GM23338 (cell line): ENCODE measurements at regions not wholly inside any gene's neighbourhood (a gene's known extent, or its start where the extent isn't known, plus 50 kb on each side); places are given as distances from the start of the nearest gene placed in this dataset.

Source experiments
- ATAC-seq: fragments of 200-7000 bp; cut with Tn5 transposase; 3 replicates; pipeline ENCODE4 v1.9.1; 2020
- DNase-seq: peaks from one replicate; pipeline ENCODE4 v3.0.0-alpha.2; 2015; ENCODE audit warnings: low spot score
- H2AFZ ChIP-seq: fragments of 200-600 bp; sonication (generic); 2 replicates; pipeline ENCODE4 v1.8.0; 2016; ENCODE audit warnings: antibody characterized with exemption, mild to moderate bottlenecking, moderate library complexity
- H3F3A ChIP-seq: fragments of 200-600 bp; sonication (generic); replicated peaks from 2 replicates; pipeline ENCODE4 v1.8.0; 2017; ENCODE audit warnings: antibody characterized with exemption, mixed run types, low read depth
- H3K27ac ChIP-seq: fragments of 200-600 bp; sonication (generic); 2 replicates; pipeline ENCODE4 v1.6.1; 2016; ENCODE audit warnings: low read depth
- H3K27me3 ChIP-seq: fragments of 200-600 bp; sonication (generic); 2 replicates; pipeline ENCODE4 v1.8.0; 2016; ENCODE audit warnings: mild to moderate bottlenecking, mixed run types, moderate library complexity; ENCODE audit not compliant: insufficient read depth
- H3K36me3 ChIP-seq: fragments of 200-600 bp; sonication (generic); 2 replicates; pipeline ENCODE4 v1.8.0; 2016; ENCODE audit warnings: mild to moderate bottlenecking; ENCODE audit not compliant: insufficient read depth
- H3K4me1 ChIP-seq: fragments of 200-600 bp; sonication (generic); 2 replicates; pipeline ENCODE4 v1.8.0; 2016; ENCODE audit warnings: mild to moderate bottlenecking, moderate library complexity; ENCODE audit not compliant: insufficient read depth
- H3K4me2 ChIP-seq: fragments of 200-600 bp; sonication (generic); 2 replicates; pipeline ENCODE4 v1.7.1; 2017; ENCODE audit warnings: mixed run types
- H3K4me3 ChIP-seq: fragments of 200-600 bp; sonication (generic); 2 replicates; pipeline ENCODE4 v1.6.1; 2016; ENCODE audit warnings: mixed run types
- H3K79me2 ChIP-seq: fragments of 200-600 bp; sonication (generic); replicated peaks from 2 replicates; pipeline ENCODE4 v1.8.0; 2017; ENCODE audit warnings: mild to moderate bottlenecking; ENCODE audit not compliant: insufficient read depth
- H3K9me2 ChIP-seq: fragments of 200-600 bp; sonication (generic); 2 replicates; pipeline ENCODE4 v1.8.0; 2017; ENCODE audit not compliant: insufficient read depth
- H4K20me1 ChIP-seq: fragments of 200-600 bp; sonication (generic); replicated peaks from 2 replicates; pipeline ENCODE4 v1.8.0; 2017; ENCODE audit warnings: mild to moderate bottlenecking; ENCODE audit not compliant: insufficient read depth
- H3K27ac Mint-ChIP-seq: 2 replicates; pipeline ENCODE4 v1.8.0; 2020; ENCODE audit warnings: inconsistent platforms, mild to moderate bottlenecking, moderate library complexity, mixed read lengths
- H3K27me3 Mint-ChIP-seq: 3 replicates; pipeline ENCODE4 v1.8.0; 2022; ENCODE audit warnings: low read depth, mild to moderate bottlenecking, moderate library complexity, mixed read lengths, inconsistent platforms; ENCODE audit not compliant: insufficient read depth, poor library complexity
- H3K36me3 Mint-ChIP-seq: 3 replicates; pipeline ENCODE4 v1.8.0; 2021; ENCODE audit warnings: low read depth, mild to moderate bottlenecking, inconsistent platforms, moderate library complexity, mixed read lengths
- H3K4me1 Mint-ChIP-seq: 3 replicates; pipeline ENCODE4 v1.8.0; 2020; ENCODE audit warnings: mild to moderate bottlenecking, inconsistent platforms, mixed read lengths
- H3K4me3 Mint-ChIP-seq: 3 replicates; pipeline ENCODE4 v1.8.0; 2021; ENCODE audit warnings: moderate library complexity, mild to moderate bottlenecking, inconsistent platforms, mixed read lengths
- H3K9me3 Mint-ChIP-seq: 3 replicates; pipeline ENCODE4 v1.8.0; 2020; ENCODE audit warnings: moderate library complexity, mild to moderate bottlenecking, inconsistent platforms, mixed read lengths
- CREB1 ChIP-seq: fragments of 250-450 bp; sonication (Bioruptor Pico); IDR thresholded peaks from 2 replicates; pipeline ENCODE4 v1.5.0; 2020; ENCODE audit warnings: low read depth, mild to moderate bottlenecking, moderate library complexity
- CTCF ChIP-seq, 2 experiments: fragments of 200-600 bp in 1 of 2; sonication (generic) in 1 of 2; conservative IDR thresholded peaks; 2 replicates each; pipeline versions ENCODE4 v1.5.1 to v1.6.1; 2016 to 2017; ENCODE audit warnings: antibody characterized with exemption in 2 of 2, low read depth in 2 of 2, mild to moderate bottlenecking in 2 of 2, moderate library complexity in 1 of 2
- ETS1 ChIP-seq: IDR thresholded peaks from 2 replicates; pipeline ENCODE4 v1.6.1; 2016; ENCODE audit warnings: antibody characterized with exemption
- EZH2 ChIP-seq: fragments of 200-600 bp; sonication (generic); IDR thresholded peaks from one replicate; pipeline ENCODE4 v1.8.0; 2017; ENCODE audit warnings: antibody characterized with exemption, mild to moderate bottlenecking, low read depth; ENCODE audit not compliant: unreplicated experiment
- EZH2phosphoT487 ChIP-seq: fragments of 200-600 bp; sonication (generic); IDR thresholded peaks from one replicate; pipeline ENCODE4 v1.8.1; 2018; ENCODE audit warnings: antibody characterized with exemption; ENCODE audit not compliant: unreplicated experiment
- JUNB ChIP-seq: IDR thresholded peaks from one replicate; pipeline ENCODE4 v1.6.1; 2016; ENCODE audit warnings: antibody characterized with exemption; ENCODE audit not compliant: unreplicated experiment
- NANOG ChIP-seq: IDR thresholded peaks from 2 replicates; pipeline ENCODE4 v1.6.1; 2016; ENCODE audit warnings: antibody characterized with exemption, borderline replicate concordance
- POLR2AphosphoS5 ChIP-seq: IDR thresholded peaks from 2 replicates; pipeline ENCODE4 v1.6.1; 2016; ENCODE audit warnings: antibody characterized with exemption, low read depth
- REST ChIP-seq: IDR thresholded peaks from one replicate; pipeline ENCODE4 v1.6.1; 2018; ENCODE audit warnings: antibody characterized with exemption; ENCODE audit not compliant: unreplicated experiment
- STAT1 ChIP-seq: IDR thresholded peaks from one replicate; pipeline ENCODE4 v1.6.1; 2016; ENCODE audit warnings: antibody characterized with exemption; ENCODE audit not compliant: unreplicated experiment
- ZNF331 ChIP-seq: fragments of 250-450 bp; sonication (Bioruptor Pico); IDR thresholded peaks from 2 replicates; pipeline ENCODE4 v1.5.0; 2020; ENCODE audit warnings: low read depth, mild to moderate bottlenecking, moderate library complexity

GRCh38 chr4:124066595-124066994, 645.9 kb downstream of the ANKRD50 start:
- Histone ChIP-seq H4K20me1 (no peaks in the 10 kb centered on the region), H3K79me2 (no peaks in the 10 kb centered on the region), H3K4me1 (no peaks in the 10 kb centered on the region; the same call in 1 of the 2 replicates), H3F3A (no peaks in the 10 kb centered on the region), H2AFZ (no peak overlapping the region), H3K36me3 (peaks cover 9% of the 10 kb centered on the region; the same call in 1 of the 2 replicates), H3K4me3 (no peak overlapping the region), H3K9me2 (peaks cover 13% of the 10 kb centered on the region; the same call in 1 of the 2 replicates), H3K27me3 (no peaks in the 10 kb centered on the region), H3K4me2 (no peak overlapping the region), H3K27ac (no peak overlapping the region)
- Mint-ChIP-seq H3K27me3 (no peaks in the 10 kb centered on the region), H3K36me3 (peaks cover 22% of the 10 kb centered on the region), H3K4me1 (peaks cover 5% of the 10 kb centered on the region; the same call in 2 of the 3 replicates), H3K9me3 (peaks cover 21% of the 10 kb centered on the region), H3K27ac (no peak overlapping the region), H3K4me3 (no peak overlapping the region)
- no peak for TF ChIP-seq EZH2phosphoT487
- no peak for TF ChIP-seq ZNF331 (CRISPR knock-in tag)
- no peak for TF ChIP-seq EZH2
- no peak for TF ChIP-seq NANOG
- TF ChIP-seq REST, result no peak
- no peak for TF ChIP-seq POLR2AphosphoS5
- no peak for TF ChIP-seq STAT1
- no peak for TF ChIP-seq CREB1 (CRISPR knock-in tag)
- TF ChIP-seq ETS1, result no peak
- ATAC-seq (no peak), DNase-seq (no peak)

- Mint-ChIP-seq H3K27me3 (no peaks in the 10 kb centered on the region), H3K4me1 (peaks cover 5% of the 10 kb centered on the region; the same call in 2 of the 3 replicates), H3K27ac (no peak overlapping the region), H3K9me3 (peaks cover 25% of the 10 kb centered on the region), H3K36me3 (peaks cover 26% of the 10 kb centered on the region), H3K4me3 (no peak overlapping the region)
- Histone ChIP-seq H3K36me3 (peaks cover 9% of the 10 kb centered on the region; the same call in 1 of the 2 replicates), H3K4me1 (no peaks in the 10 kb centered on the region; the same call in 1 of the 2 replicates), H3K4me2 (no peak overlapping the region), H3F3A (no peaks in the 10 kb centered on the region), H3K9me2 (peaks cover 13% of the 10 kb centered on the region; the same call in 1 of the 2 replicates), H3K4me3 (no peak overlapping the region), H4K20me1 (no peaks in the 10 kb centered on the region), H3K79me2 (no peaks in the 10 kb centered on the region), H3K27ac (no peak overlapping the region), H2AFZ (no peak overlapping the region), H3K27me3 (no peaks in the 10 kb centered on the region)
- TF ChIP-seq JUNB, result no peak
- TF ChIP-seq CTCF (conservative IDR thresholded peaks at IDR 0.05; ENCODE audit: low read depth in 2 of 2), result no peak
- TF ChIP-seq CREB1 (CRISPR knock-in tag), result no peak
- TF ChIP-seq EZH2phosphoT487, result no peak
- TF ChIP-seq ETS1, result no peak
- no peak for TF ChIP-seq POLR2AphosphoS5
- TF ChIP-seq ZNF331 (CRISPR knock-in tag), result no peak
- no peak for ATAC-seq
- DNase-seq, result no peak
Observed at GRCh38 chr4:124067046-124067445, 645.5 kb downstream of the ANKRD50 start.
